ENCODE measurements at regions not wholly inside any gene's neighbourhood (a gene's known extent, or its start where the extent isn't known, plus 50 kb on each side); places are given as distances from the start of the nearest gene placed in this dataset.

DNA sequence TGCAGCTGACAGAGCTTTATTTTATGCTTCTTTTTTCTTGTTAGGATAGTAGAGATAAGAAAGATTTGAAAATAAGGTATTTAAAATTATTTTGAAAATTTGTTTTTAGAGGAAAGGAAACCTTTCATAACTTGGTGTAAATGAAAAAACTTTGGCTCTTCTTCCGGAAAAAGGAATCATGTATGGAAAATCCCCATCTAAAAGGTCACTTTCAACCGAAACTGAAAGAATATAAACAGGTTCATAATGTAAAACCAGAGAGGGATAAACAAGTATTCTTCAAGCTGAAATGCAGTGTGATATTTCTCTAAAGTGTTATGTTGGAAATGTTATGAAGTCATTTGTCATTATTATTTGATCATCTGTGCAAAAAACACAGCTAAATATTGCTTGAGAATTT, 246.8 kb downstream of the NFKBIZ start:
- no peak for DNase-seq (ENCODE audit: low spot score)
- no peaks in the 10 kb centered on the region for H3K36me3 ChIP-seq (ENCODE audit: insufficient read depth, low read length, poor library complexity, severe bottlenecking)
- no peak overlapping the region for H3K27ac ChIP-seq (ENCODE audit: low read depth, low read length, poor library complexity, severe bottlenecking)
- peaks cover under 1% of the 10 kb centered on the region for H3K4me1 ChIP-seq (ENCODE audit: insufficient read depth, low read length, poor library complexity, severe bottlenecking)
- H3K9me3 ChIP-seq (ENCODE audit: low read depth, low read length, poor library complexity, severe bottlenecking): no peaks in the 10 kb centered on the region
- BruUV-seq (replicated peaks): no TSS peak
- H3K27me3 ChIP-seq (replicated peaks; ENCODE audit: insufficient read depth, low read depth, low read length, poor library complexity): no peaks in the 10 kb centered on the region
- H3K4me3 ChIP-seq (ENCODE audit: low read depth, low read length, poor library complexity, severe bottlenecking): no peak overlapping the region
- ChIA-PET CTCF (no interaction called here), POLR2A (ENCODE audit: low non-redundant PET) (no interaction called here)
- intact Hi-C loops (cut with micrococcal nuclease; ENCODE audit: unreplicated experiment): no loop called here
- no peak for TF ChIP-seq EZH2 (IDR thresholded peaks at IDR 0.05; ENCODE audit: borderline replicate concordance, low read depth, low read length, poor library complexity, severe bottlenecking)
- TF ChIP-seq, protein P1, sequence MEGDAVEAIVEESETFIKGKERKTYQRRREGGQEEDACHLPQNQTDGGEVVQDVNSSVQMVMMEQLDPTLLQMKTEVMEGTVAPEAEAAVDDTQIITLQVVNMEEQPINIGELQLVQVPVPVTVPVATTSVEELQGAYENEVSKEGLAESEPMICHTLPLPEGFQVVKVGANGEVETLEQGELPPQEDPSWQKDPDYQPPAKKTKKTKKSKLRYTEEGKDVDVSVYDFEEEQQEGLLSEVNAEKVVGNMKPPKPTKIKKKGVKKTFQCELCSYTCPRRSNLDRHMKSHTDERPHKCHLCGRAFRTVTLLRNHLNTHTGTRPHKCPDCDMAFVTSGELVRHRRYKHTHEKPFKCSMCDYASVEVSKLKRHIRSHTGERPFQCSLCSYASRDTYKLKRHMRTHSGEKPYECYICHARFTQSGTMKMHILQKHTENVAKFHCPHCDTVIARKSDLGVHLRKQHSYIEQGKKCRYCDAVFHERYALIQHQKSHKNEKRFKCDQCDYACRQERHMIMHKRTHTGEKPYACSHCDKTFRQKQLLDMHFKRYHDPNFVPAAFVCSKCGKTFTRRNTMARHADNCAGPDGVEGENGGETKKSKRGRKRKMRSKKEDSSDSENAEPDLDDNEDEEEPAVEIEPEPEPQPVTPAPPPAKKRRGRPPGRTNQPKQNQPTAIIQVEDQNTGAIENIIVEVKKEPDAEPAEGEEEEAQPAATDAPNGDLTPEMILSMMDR (conservative IDR thresholded peaks at IDR 0.05; ENCODE audit: low read depth, low read length): no peak

DNA sequence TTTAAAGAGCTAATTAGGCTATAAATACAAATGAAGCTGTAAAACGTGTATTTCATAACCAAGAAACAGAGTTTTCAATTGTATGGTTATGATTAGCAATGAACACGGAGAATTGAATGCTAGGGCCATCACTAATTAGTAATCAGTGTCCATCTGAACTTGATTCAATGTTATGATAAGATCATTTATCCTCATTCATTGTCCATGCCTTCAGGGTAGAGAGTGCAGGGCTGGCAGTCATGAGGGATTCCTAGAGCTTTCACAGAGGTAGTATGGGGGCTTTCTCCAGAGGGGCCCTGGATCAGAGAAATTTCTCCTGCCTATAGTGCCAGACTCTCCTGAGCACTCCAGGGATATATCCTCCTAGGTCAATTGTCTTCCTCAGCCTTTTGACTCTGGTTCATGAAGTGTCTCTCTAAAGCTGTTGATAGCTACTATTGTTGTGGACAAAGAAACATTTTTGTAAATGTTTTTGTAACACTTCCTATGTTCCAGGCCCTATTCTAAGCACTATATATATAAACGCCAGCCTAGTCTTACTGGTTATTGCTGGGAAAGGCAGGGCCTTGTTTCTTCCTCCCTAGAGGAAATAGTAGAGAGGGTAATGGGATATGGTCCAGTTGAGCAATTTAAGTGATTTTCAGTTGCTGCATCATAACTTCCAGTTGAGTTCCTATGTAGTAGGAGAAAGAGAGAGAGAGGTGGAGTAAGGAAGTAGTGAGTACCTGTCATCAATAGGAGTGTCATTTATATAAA, 249.0 kb downstream of the NFKBIZ start:
- Histone ChIP-seq H3K36me3 (ENCODE audit: insufficient read depth, low read length, poor library complexity, severe bottlenecking) (no peaks in the 10 kb centered on the region), H3K27ac (ENCODE audit: low read depth, low read length, poor library complexity, severe bottlenecking) (no peak overlapping the region), H3K9me3 (ENCODE audit: low read depth, low read length, poor library complexity, severe bottlenecking) (no peaks in the 10 kb centered on the region), H3K4me1 (ENCODE audit: insufficient read depth, low read length, poor library complexity, severe bottlenecking) (no peaks in the 10 kb centered on the region), H3K4me3 (ENCODE audit: low read depth, low read length, poor library complexity, severe bottlenecking) (no peak overlapping the region), H3K27me3 (replicated peaks; ENCODE audit: insufficient read depth, low read depth, low read length, poor library complexity) (no peaks in the 10 kb centered on the region)
- POLR2A ChIA-PET (ENCODE audit: low non-redundant PET): no interaction called here
- no peak for TF ChIP-seq EZH2 (IDR thresholded peaks at IDR 0.05; ENCODE audit: borderline replicate concordance, low read depth, low read length, poor library complexity, severe bottlenecking)
- TF ChIP-seq, protein P1 (conservative IDR thresholded peaks at IDR 0.05; ENCODE audit: low read depth, low read length): no peak
- CTCF ChIA-PET: interaction anchor here (0.7 kb wide), 1 partner anchor 1031 kb away, joined by 3 read pairs; no protein-coding TSS in a partner anchor
- intact Hi-C loops (cut with micrococcal nuclease; ENCODE audit: unreplicated experiment): no loop called here
- DNase-seq (ENCODE audit: low spot score): no peak
- no TSS peak for BruUV-seq (replicated peaks)

DNA sequence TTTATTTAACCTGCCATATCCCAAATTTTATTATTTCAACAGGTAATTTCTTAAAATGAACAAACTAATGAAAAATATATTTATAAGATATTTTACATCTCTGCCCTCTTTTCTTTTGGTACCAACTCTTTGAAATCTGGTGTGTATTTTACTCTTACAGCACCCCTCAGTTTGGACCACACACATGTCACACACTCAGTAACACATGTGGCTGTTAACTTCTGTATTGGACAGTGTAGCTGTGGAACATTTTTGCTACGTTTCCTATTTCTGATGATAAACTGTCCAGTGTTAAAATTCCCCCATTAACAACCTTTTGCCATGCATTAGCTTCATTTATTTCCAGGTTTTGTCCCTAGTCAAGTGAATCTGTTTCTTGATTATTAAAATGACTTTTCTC, 250.6 kb downstream of the NFKBIZ start:
- DNase-seq (ENCODE audit: low spot score): no peak
- Histone ChIP-seq H3K4me1 (ENCODE audit: insufficient read depth, low read length, poor library complexity, severe bottlenecking) (no peaks in the 10 kb centered on the region), H3K27me3 (replicated peaks; ENCODE audit: insufficient read depth, low read depth, low read length, poor library complexity) (no peaks in the 10 kb centered on the region), H3K36me3 (ENCODE audit: insufficient read depth, low read length, poor library complexity, severe bottlenecking) (no peaks in the 10 kb centered on the region), H3K4me3 (ENCODE audit: low read depth, low read length, poor library complexity, severe bottlenecking) (no peak overlapping the region), H3K9me3 (ENCODE audit: low read depth, low read length, poor library complexity, severe bottlenecking) (no peaks in the 10 kb centered on the region), H3K27ac (ENCODE audit: low read depth, low read length, poor library complexity, severe bottlenecking) (no peak overlapping the region)
- ChIA-PET CTCF (no interaction called here), POLR2A (ENCODE audit: low non-redundant PET) (no interaction called here)
- no TSS peak for BruUV-seq (replicated peaks)
- no peak for TF ChIP-seq EZH2 (IDR thresholded peaks at IDR 0.05; ENCODE audit: borderline replicate concordance, low read depth, low read length, poor library complexity, severe bottlenecking)
- TF ChIP-seq, protein P1 (conservative IDR thresholded peaks at IDR 0.05; ENCODE audit: low read depth, low read length): no peak
- intact Hi-C loops (cut with micrococcal nuclease; ENCODE audit: unreplicated experiment): no loop called here

Data from A673 (cell line).